NCI-H226 (cell line): ENCODE measurements at regions not wholly inside any gene's neighbourhood (a gene's known extent, or its start where the extent isn't known, plus 50 kb on each side); places are given as distances from the start of the nearest gene placed in this dataset.
"Not testable (repeated sequence)": the region's sequence is repeated elsewhere in the genome, so short reads cannot be mapped to it uniquely, and the experiment has no call there.

Experiments
- DNase-seq: peaks from one replicate; pipeline ENCODE4 v3.0.0-alpha.2; 2015

DNA sequence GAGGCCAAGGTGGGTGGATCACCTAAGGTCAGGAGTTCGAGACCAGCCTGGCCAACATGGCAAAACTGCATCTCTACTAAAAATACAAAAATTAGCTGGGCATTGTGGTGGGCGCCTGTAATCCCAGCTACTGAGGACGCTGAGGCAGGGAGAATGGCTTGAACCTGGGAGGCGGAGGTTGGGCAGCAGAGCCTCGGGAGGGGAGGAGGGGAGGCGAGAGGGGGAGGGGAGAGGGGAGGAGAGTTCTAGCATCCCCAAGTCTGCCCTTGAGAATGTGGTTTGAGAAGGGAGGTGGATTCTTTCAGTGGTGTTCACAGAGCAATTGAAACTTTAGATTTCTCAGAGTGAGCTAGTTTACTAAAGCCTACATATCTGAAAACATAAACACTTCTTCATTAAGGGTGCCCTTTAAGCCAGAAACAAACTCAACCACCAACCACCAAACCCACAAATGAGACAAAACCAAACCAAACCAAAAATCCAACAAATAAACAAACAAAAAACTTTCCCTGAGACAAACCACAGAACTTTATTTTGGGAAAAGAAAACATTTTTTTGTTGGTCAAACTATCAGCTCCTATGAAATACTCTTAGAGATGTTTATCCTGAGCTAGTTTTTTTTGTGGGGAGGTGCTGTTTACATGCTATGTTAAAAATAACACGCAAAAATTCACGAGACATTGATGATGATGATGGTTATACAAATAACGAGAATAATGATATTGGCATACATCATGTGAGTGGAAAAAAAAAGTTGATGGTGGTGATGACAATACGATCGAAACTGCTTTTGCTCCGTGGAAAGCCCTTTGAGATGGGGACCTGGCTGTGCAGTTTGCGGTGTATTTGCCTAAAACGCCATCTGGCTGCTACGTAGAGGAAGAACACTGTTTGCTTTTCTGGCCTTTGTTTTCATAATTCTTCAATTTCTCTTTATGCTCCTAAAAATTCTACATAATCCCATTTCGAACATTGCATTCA is 98.2 kb upstream of the PRKX start:
- no peak for DNase-seq

DNA sequence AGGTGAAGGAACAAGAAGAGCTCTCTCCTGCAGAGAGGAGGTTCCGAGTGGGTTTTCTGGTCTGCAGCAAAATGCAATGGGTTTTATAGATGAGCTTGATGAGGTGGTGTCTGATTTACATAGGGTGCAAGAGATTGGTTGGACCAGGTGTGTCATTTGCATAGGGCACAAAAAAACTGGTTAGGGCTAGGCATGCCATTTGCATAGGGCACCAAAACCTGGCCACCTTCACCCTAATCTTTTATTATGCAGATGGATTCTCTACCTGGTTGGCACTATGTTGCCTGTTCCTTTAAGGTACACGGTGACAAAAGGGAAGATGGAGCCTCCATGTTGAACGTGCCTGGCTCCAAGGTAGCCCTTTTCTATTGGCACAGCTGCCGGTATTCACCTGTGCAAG is 94.5 kb upstream of the PRKX start:
- DNase-seq, result no peak

DNA sequence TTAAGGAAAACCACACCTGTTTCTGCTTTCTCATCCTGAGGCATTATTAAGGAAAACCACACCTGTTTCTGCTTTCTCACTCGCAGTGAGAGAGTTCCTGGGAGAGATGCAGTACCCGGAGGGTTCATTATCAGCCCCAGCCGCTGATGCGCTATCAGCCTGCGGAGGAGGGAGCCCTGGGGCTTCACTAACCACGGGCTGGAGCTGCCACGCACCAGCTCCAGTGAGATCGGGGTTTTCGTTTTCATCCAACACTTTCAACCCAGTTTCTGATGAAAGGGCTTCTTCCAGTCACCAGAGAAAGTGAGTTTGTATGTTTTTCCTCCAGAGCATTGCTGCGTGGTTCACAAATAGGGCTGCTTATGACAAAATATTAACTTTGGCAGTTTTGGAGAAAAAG is 93.2 kb upstream of the PRKX start:
- DNase-seq, result no peak

DNA sequence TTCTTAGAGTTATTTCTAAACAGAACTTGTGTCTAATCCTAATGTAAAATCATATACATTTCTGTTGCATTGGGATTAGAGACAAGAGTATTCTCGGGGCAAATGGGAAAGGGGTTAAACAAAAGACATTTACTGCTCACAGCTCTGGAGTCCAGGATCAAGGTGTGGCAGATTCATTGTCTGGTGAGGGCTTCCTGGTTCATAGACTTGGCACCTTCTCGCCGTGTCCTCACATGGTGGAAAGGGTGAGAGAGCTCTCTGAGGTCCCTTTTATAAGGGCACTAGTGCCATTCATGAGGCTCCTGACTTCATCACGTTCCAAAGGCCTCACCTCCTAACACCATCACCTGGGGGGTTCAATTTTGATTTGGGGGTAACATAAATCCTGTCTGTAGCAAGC is 90.3 kb upstream of the PRKX start:
- DNase-seq, result no peak

DNA sequence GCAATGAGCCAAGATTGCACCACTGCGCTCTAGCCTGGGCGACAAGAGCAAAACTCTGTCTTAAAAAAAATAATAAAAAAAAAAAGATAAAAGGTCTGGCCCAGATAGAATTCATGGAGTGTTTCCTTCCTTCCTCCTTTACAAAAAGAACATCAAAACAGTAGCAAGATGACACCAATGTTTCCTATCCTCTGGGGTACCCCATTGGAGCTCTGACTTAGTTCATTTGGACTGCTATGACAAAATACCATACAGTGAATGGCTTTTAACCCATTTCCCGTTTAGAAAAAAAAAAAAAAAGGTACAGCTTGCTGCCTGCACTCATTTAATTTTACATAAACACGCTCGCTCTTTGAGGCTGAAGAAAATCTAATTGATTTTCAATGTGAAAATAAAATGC is 89.9 kb upstream of the PRKX start:
- DNase-seq, result no peak

DNA sequence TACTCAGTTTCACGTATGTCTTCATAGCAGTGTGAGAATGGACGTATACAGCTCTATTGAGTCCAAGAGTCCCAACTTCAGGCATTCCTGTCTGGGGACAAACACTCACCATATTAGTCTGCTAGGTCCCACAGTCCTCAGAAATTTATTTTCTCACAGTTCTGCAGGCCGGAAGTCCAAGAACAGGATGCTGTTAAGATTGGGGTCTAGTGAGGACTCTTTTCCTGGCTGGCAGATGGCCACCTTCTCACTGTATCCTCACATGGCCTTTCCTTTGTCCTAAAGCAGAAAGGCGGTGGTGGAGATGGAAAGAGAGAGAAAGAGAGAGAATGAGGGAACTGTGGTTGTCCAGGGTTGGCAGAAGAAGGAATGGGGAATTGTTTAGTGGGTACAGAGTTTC is 82.0 kb upstream of the PRKX start:
- DNase-seq, result not testable (repeated sequence)

DNA sequence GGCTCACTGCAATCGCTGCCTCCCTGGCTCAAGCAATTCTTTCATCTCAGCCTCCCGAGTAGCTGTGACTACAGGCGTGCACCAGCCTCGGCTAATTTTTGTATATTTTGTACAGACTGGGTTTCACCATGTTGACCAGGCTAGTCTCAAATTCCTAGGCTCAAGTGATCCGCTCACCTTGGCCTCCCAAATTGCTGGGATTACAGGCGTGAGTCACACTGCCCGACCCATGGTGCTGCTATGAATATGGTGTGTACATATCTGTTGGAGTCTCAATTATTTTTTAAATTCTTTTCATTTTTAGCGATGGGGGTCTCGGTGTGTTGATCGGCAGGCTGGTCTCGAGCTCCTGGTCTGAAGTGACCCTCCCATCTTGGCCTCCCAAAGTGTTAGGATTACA is 78.0 kb upstream of the PRKX start:
- DNase-seq, result no peak

DNA sequence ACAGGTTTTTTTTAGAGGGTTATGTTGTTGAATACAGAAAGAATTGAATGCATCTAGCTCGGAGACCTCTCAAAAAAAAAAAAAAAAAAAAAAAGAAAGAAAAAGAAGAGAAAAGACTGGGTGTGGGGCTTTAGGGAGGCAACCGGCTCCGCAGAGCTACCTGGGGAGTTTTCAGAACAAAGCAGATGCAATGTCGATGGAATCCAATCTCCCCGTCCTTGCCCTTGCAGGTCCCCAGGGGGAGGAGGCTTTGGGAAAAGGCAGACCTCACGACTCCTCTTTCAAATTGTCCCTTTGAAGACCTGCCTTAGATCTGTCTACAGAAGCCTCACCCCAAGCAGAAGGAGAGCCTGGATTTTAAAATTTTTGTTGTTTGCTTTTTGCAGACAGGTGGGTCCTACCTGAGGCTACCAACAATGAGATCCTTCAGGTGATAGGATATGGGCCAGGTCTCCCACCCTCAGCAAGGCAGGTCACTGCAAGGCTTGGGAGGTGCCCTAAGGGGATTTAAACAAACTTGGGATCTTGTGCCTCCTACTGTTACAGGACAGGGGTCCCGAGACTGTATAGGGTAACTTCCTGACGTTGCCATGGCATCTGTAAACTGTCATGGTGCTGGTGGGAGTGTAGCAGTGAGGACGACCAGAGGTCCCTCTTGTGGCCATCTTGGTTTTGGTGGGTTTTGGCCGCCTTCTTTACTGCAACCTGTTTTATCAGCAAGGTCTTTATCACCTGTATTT is 75.2 kb upstream of the PRKX start:
- DNase-seq, result no peak

DNA sequence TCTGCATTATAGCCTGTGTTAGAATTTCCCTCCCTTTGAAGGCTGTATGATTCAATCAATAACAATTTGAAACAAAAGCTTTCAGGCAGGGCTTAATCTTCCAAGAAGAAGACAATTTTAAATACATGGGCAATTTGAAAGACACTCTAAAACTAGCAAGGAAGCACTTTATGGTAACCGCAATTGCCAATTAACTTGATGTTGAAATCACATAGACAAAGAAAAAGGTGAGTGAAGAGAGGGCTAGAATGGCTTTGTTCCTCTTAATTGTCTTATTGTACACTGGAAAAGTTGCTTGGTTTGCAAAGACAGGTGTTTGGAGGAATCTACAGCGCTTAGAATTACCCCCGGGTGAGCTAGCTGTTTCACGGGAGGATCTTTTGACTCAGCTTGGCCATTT is 74.4 kb upstream of the PRKX start:
- no peak for DNase-seq

DNA sequence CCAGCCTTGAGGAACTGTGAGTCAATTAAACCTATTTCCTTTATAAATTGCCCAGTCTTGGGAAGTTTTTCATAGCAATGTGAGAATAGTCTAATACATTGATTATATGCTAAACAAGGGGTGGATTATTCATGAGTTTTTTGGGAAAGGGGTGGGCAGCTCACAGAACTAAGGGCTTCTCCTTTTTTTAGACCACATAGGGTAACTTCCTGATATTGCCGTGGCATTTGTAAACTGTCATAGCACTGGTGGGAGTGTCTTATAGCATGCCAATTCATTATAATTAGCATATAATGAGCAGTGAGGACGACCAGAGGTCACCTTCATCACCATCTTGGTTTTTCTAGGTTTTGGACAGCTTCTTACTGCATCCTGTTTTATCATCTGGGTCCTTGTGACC is 72.4 kb upstream of the PRKX start:
- not testable (repeated sequence) for DNase-seq

DNA sequence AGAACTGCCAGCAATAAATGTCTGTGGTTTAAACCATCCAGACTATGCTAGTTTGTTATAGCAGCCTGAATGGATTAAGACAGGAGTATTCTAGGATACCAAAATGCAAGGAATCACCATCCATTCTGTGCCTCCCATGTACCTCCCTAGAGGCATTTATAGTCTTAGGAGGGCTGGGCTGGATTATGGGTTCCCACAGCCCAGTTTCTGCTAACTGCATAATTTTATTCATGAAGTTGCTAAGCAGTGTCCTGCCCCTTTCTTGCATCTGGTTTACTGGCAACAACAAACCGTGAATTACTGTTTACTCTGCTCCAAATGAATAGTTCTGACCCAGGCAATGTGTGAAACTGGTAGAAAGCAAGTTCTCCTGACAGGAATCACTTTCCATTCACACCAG is 67.1 kb upstream of the PRKX start:
- DNase-seq, result no peak

DNA sequence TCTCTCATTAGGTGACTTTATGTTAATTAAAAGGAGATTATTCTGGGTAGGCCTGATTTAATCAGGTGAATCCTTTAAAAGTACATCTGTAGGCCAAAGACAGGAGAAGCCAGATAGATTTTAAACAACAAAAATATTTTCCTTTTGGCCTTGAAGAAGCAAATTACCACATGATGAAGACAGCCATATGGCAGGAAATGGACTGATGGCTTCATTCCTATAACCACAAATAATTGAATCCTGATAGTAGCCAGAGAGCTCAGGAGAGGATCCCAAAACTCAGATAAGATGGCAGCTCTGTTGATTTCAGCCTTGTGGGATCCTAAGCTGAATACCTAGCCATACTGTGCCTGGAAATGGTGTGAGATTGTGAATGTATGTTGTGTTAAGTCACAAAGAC is 66.1 kb upstream of the PRKX start:
- DNase-seq, result no peak

DNA sequence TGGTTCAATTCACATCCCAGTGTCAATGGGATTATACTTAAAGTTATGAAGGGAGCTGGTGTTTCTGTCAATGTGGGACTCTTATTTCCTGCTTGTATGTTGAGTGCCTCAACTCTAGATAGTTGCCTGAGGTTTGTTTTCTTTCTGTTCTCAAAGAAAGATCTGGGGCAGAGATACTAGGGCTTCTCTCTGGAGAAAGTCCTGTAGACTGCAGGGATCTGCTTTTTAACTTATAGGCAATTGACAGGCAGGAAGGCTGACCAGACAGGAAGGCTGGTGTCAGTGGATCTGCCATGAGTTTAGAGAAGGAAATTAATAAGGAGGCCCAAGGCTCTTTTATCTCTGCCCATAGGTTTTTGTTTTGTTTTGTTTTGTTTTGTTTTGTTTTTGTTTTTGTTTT is 64.0 kb upstream of the PRKX start:
- no peak for DNase-seq

DNA sequence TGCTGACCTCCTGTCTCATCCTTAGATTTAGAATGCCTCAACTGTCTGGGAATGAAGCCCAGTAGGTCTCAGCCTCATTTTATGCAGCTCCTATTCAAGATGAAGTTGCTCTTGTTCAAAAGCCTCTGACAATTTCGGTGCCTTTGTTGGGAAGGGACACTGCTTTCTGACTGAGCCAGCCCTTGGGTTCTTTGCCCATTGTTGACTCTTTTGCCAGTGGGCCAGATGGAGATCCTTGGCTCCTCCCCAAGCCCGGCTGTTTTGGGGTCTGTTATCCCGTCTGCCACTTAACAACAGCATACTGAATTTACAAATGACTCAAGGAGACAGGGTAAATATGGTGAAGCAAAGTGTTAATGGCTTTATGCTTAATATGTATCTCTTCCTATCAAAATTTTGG is 58.3 kb upstream of the PRKX start:
- DNase-seq, result no peak

DNA sequence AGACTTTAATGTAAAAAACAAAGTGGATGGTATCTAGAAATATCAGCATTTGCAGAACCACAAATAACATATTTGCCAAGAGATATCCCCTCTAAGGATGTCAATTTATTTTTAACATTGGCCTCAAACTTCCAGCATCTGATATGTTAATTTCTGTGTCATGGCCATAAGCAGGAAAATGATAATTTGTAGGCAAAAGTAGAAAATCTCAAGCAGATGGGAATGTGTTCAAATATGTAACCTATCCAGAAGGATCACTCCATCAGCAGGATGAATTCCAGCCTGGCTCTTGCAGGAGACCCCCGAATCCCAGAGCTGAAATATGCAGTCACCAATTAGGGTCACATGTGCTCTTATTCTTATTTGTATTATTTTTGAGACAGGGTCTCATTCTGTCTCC is 55.4 kb upstream of the PRKX start:
- DNase-seq, result no peak
